ENCODE measurements at regions not wholly inside any gene's neighbourhood (a gene's known extent, or its start where the extent isn't known, plus 50 kb on each side); places are given as distances from the start of the nearest gene placed in this dataset.

DNA sequence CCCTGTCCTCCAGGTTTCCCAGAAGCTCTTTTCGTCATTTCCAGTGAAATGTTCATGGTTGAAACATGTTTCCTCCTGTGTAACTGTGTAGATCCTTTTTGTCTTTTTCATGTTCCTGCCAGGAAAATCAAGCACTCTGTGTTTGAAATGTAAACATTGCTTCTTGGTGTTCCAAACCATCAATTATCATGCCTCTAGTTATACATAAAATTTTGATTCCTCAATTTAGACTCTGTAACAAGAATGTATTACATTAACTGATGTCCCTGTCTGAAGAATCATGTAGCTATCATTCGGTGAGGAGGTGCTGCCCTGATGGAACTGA, 546.3 kb upstream of the CITED2 start:
- TF ChIP-seq, protein P1, sequence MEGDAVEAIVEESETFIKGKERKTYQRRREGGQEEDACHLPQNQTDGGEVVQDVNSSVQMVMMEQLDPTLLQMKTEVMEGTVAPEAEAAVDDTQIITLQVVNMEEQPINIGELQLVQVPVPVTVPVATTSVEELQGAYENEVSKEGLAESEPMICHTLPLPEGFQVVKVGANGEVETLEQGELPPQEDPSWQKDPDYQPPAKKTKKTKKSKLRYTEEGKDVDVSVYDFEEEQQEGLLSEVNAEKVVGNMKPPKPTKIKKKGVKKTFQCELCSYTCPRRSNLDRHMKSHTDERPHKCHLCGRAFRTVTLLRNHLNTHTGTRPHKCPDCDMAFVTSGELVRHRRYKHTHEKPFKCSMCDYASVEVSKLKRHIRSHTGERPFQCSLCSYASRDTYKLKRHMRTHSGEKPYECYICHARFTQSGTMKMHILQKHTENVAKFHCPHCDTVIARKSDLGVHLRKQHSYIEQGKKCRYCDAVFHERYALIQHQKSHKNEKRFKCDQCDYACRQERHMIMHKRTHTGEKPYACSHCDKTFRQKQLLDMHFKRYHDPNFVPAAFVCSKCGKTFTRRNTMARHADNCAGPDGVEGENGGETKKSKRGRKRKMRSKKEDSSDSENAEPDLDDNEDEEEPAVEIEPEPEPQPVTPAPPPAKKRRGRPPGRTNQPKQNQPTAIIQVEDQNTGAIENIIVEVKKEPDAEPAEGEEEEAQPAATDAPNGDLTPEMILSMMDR (IDR thresholded peaks at IDR 0.05; ENCODE audit: borderline replicate concordance), result no peak
- Histone ChIP-seq H3K27ac (replicated peaks) (no peak overlapping the region), H3K4me3 (no peak overlapping the region), H3K27me3 (ENCODE audit: low read depth) (no peaks in the 10 kb centered on the region), H3K4me1 (peaks cover 5% of the 10 kb centered on the region), H3K9me3 (replicated peaks) (no peaks in the 10 kb centered on the region), H3K36me3 (no peaks in the 10 kb centered on the region)
- intact Hi-C loops (cut with micrococcal nuclease), result no loop called here
- no peak for DNase-seq

DNA sequence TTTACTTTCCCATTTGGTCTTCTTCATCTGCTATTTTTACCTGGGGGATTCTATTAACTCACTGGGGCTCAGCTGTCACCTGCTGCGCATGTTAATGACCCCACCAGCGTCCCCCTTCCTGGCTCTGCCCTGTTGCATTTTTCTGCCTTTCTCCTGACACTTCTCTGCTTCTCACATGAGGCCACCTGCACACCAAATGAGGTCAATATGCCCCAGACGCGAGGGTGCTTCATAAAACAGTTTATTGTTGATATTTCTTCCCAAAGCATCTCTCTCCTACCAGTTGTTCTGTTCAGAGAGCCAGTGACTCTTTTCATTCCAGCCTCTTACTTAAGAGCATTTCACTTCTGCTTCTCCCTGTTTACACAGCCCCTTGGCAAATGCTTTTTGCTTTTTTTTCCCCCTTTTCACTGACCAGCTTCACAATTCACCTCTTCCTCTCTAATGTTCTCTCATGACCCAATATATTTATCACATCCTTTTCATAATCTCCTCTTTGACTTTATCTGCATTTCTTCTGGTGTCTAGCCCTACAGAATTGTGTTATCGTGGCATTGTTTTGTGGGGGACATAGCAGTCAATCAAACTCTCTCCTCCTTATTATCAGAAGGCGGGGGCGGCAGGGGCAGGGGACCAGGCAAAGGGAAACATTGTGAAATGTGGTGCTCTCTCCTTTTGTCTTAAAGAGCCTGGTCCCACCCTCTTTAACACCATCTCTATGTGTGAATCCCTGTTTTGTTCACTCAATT, 545.8 kb upstream of the CITED2 start:
- no peak overlapping the region for H3K4me3 ChIP-seq
- no peak for DNase-seq
- H3K27me3 ChIP-seq (ENCODE audit: low read depth), result no peaks in the 10 kb centered on the region
- H3K27ac ChIP-seq (replicated peaks), result no peak overlapping the region
- no peaks in the 10 kb centered on the region for H3K36me3 ChIP-seq
- TF ChIP-seq, protein P1 (IDR thresholded peaks at IDR 0.05; ENCODE audit: borderline replicate concordance), result no peak
- intact Hi-C loops (cut with micrococcal nuclease), result no loop called here
- peaks cover 5% of the 10 kb centered on the region for H3K4me1 ChIP-seq
- no peaks in the 10 kb centered on the region for H3K9me3 ChIP-seq (replicated peaks)

DNA sequence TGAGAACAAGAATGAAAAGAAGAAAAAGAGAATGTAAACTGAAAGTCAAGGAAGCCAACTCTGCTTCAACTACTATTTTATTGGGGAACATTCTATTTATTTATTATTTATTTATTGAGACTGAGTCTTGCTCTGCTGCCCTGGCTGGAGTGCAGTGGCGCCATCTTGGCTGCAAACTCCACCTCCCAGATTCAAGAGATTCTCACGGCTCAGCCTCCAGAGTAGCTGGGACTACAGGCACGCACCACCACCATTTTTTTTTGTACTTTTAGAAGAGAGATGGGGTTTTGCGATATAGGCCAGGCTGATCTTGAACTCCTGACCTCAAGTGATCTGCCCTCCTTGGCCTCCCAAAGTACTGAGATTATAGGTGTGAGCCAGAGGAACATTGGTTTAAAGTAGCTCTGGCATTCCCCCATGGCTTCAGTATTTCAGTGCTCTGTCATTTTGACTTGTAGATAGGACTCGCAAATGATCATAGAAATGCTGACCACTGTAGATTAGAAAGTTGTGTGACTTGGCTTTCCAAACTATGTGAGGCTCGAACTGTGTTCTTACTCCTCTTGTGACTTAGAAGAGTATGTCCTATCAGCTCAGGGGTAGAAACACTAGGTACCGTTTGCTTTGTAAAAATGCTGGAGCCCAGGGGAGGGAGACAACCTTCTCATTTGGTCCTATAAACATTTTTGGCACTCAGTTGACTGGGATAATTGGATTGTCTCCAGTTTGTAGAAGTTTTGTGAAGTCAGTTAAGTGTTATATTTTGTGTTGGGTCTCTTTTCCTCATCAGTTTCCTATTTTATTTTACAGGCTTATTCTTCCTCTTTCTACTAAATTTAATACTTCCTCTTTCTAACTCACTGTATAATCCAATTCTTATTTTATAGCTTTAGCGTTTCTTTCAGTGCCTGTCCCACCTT, 544.9 kb upstream of the CITED2 start:
- no peaks in the 10 kb centered on the region for H3K9me3 ChIP-seq (replicated peaks)
- no peaks in the 10 kb centered on the region for H3K27me3 ChIP-seq (ENCODE audit: low read depth)
- no peak overlapping the region for H3K27ac ChIP-seq (replicated peaks)
- TF ChIP-seq, protein P1 (IDR thresholded peaks at IDR 0.05; ENCODE audit: borderline replicate concordance), result no peak
- H3K36me3 ChIP-seq, result no peaks in the 10 kb centered on the region
- peaks cover 5% of the 10 kb centered on the region for H3K4me1 ChIP-seq
- intact Hi-C loops (cut with micrococcal nuclease), result no loop called here
- DNase-seq, result no peak
- H3K4me3 ChIP-seq, result no peak overlapping the region

DNA sequence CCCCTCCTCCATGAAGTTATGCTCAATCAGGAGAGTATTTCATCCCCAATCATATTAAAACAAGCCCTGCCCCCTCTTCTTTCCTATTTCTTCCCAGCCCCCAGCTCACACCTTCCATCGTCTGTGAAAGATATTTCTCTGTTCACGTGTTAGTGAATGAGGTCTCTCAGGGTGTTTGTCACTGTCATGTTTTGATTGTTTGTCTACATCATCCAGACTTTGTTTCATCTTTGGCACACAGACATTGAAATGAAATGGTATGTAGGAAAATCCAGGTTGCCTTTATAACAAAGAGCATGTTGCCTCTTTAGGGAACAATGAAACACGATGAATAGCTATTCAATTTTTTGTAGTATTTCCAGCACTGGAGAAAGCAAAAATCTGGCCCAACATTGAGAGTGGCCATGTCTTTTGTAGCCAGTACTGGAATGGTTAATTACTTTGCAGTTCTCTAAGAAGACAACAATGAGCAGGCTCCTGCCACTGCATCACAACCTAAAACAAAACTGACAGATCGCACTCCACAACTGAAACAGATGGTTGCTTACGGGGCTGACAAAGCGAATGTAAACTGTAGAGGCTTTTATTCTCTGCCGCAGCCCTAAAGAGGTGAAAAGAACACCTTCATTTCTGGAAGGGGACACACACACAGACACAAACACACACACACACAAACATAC, 543.6 kb upstream of the CITED2 start:
- Histone ChIP-seq H3K36me3 (no peaks in the 10 kb centered on the region), H3K27ac (replicated peaks) (no peak overlapping the region), H3K4me3 (no peak overlapping the region), H3K4me1 (peaks cover 5% of the 10 kb centered on the region), H3K27me3 (ENCODE audit: low read depth) (no peaks in the 10 kb centered on the region), H3K9me3 (replicated peaks) (no peaks in the 10 kb centered on the region)
- no peak for DNase-seq
- TF ChIP-seq, protein P1 (IDR thresholded peaks at IDR 0.05; ENCODE audit: borderline replicate concordance), result no peak
- intact Hi-C loops (cut with micrococcal nuclease), result no loop called here

GRCh38 chr6:139914910-139915309, 540.5 kb upstream of the CITED2 start:
- no peaks in the 10 kb centered on the region for H3K27me3 ChIP-seq (ENCODE audit: low read depth)
- TF ChIP-seq, protein P1 (IDR thresholded peaks at IDR 0.05; ENCODE audit: borderline replicate concordance), result no peak
- H3K4me1 ChIP-seq, result peaks cover 5% of the 10 kb centered on the region
- DNase-seq, result no peak
- no peak overlapping the region for H3K27ac ChIP-seq (replicated peaks)
- no peaks in the 10 kb centered on the region for H3K9me3 ChIP-seq (replicated peaks)
- no peak overlapping the region for H3K4me3 ChIP-seq
- H3K36me3 ChIP-seq, result no peaks in the 10 kb centered on the region
- intact Hi-C loops (cut with micrococcal nuclease), result no loop called here
